ENCODE measurements at regions not wholly inside any gene's neighbourhood (a gene's known extent, or its start where the extent isn't known, plus 50 kb on each side); places are given as distances from the start of the nearest gene placed in this dataset.

- H3K4me2 ChIP-seq (ENCODE audit: low read length) = no peak overlapping the region
- H2AFZ ChIP-seq (ENCODE audit: low read length) = no peak overlapping the region
- no peaks in the 10 kb centered on the region for H4K20me1 ChIP-seq (ENCODE audit: insufficient read depth, low read length)
- POLR2A ChIA-PET = no interaction called here
- no peak overlapping the region for H3K27ac ChIP-seq (ENCODE audit: low read depth, low read length, poor library complexity, severe bottlenecking)
- H3K79me2 ChIP-seq (ENCODE audit: insufficient read depth, low read depth, low read length) = no peaks in the 10 kb centered on the region
- DNase-seq (ENCODE audit: low spot score) = no peak
- H3K4me1 ChIP-seq (ENCODE audit: insufficient read depth, low read length, poor library complexity, severe bottlenecking) = no peaks in the 10 kb centered on the region
- no peaks in the 10 kb centered on the region for H3K9me3 ChIP-seq (ENCODE audit: low read length)
- intact Hi-C loops (cut with micrococcal nuclease; ENCODE audit: unreplicated experiment) = no loop called here
- H3K36me3 ChIP-seq (ENCODE audit: insufficient read depth, low read length) = no peaks in the 10 kb centered on the region
- TF ChIP-seq EZH2phosphoT487 (IDR thresholded peaks at IDR 0.05; ENCODE audit: borderline replicate concordance, low read depth, low read length) = no peak
- TF ChIP-seq, protein P1, sequence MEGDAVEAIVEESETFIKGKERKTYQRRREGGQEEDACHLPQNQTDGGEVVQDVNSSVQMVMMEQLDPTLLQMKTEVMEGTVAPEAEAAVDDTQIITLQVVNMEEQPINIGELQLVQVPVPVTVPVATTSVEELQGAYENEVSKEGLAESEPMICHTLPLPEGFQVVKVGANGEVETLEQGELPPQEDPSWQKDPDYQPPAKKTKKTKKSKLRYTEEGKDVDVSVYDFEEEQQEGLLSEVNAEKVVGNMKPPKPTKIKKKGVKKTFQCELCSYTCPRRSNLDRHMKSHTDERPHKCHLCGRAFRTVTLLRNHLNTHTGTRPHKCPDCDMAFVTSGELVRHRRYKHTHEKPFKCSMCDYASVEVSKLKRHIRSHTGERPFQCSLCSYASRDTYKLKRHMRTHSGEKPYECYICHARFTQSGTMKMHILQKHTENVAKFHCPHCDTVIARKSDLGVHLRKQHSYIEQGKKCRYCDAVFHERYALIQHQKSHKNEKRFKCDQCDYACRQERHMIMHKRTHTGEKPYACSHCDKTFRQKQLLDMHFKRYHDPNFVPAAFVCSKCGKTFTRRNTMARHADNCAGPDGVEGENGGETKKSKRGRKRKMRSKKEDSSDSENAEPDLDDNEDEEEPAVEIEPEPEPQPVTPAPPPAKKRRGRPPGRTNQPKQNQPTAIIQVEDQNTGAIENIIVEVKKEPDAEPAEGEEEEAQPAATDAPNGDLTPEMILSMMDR (conservative IDR thresholded peaks at IDR 0.05; ENCODE audit: low read length) = no peak
- no peak overlapping the region for H3K4me3 ChIP-seq (ENCODE audit: low read depth, low read length, poor library complexity, severe bottlenecking)
- no peaks in the 10 kb centered on the region for H3K9me2 ChIP-seq (ENCODE audit: insufficient read depth, low read length)
- no TSS peak for BruUV-seq (replicated peaks)
- CTCF ChIA-PET (ENCODE audit: unreplicated experiment) = no interaction called here
These were observed 221.7 kb downstream of the C1orf94 start for GRCh38 chr1:34398241-34398915.

GRCh38 chr1:34398916-34399275 lies 222.2 kb downstream of the C1orf94 start:
- no peak for DNase-seq (ENCODE audit: low spot score)
- Histone ChIP-seq H3K79me2 (ENCODE audit: insufficient read depth, low read depth, low read length) (no peaks in the 10 kb centered on the region), H3K9me2 (ENCODE audit: insufficient read depth, low read length) (no peaks in the 10 kb centered on the region), H3K4me1 (ENCODE audit: insufficient read depth, low read length, poor library complexity, severe bottlenecking) (no peaks in the 10 kb centered on the region), H3K27ac (ENCODE audit: low read depth, low read length, poor library complexity, severe bottlenecking) (no peak overlapping the region), H3K4me2 (ENCODE audit: low read length) (no peak overlapping the region), H3K36me3 (ENCODE audit: insufficient read depth, low read length) (no peaks in the 10 kb centered on the region), H2AFZ (ENCODE audit: low read length) (no peak overlapping the region), H3K4me3 (ENCODE audit: low read depth, low read length, poor library complexity, severe bottlenecking) (no peak overlapping the region), H3K9me3 (ENCODE audit: low read length) (no peaks in the 10 kb centered on the region), H4K20me1 (ENCODE audit: insufficient read depth, low read length) (no peaks in the 10 kb centered on the region)
- TF ChIP-seq, protein P1 (conservative IDR thresholded peaks at IDR 0.05; ENCODE audit: low read length) = peak; percentile 42
- no peak for TF ChIP-seq EZH2phosphoT487 (IDR thresholded peaks at IDR 0.05; ENCODE audit: borderline replicate concordance, low read depth, low read length)
- BruUV-seq (replicated peaks) = no TSS peak
- CTCF ChIA-PET (ENCODE audit: unreplicated experiment) = no interaction called here
- intact Hi-C loops (cut with micrococcal nuclease; ENCODE audit: unreplicated experiment) = no loop called here
- POLR2A ChIA-PET = no interaction called here

DNA sequence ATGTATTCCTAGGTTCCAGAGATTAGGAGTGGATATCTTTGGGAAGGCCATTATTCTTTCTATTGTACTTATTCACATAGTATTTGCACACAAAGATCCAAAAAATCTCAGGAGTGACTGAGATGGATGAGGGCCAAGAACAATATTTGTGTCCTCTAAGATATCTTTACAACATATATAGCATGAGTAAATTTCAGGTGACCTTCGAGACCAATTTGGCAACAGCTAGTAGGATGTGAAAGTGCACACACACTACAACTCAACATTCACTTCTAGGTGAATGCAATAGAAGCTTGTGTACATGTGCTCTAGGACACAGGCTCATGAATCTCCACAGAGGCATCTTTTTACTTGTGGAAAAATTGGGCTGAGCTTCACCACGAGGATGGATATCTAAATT lies 224.0 kb downstream of the C1orf94 start:
- TF ChIP-seq EZH2phosphoT487 (IDR thresholded peaks at IDR 0.05; ENCODE audit: borderline replicate concordance, low read depth, low read length) = no peak
- TF ChIP-seq, protein P1 (conservative IDR thresholded peaks at IDR 0.05; ENCODE audit: low read length) = no peak
- Histone ChIP-seq H4K20me1 (ENCODE audit: insufficient read depth, low read length) (no peaks in the 10 kb centered on the region), H3K9me2 (ENCODE audit: insufficient read depth, low read length) (no peaks in the 10 kb centered on the region), H3K4me1 (ENCODE audit: insufficient read depth, low read length, poor library complexity, severe bottlenecking) (no peaks in the 10 kb centered on the region), H3K79me2 (ENCODE audit: insufficient read depth, low read depth, low read length) (no peaks in the 10 kb centered on the region), H3K27ac (ENCODE audit: low read depth, low read length, poor library complexity, severe bottlenecking) (no peak overlapping the region), H3K4me3 (ENCODE audit: low read depth, low read length, poor library complexity, severe bottlenecking) (no peak overlapping the region), H3K36me3 (ENCODE audit: insufficient read depth, low read length) (no peaks in the 10 kb centered on the region), H3K9me3 (ENCODE audit: low read length) (no peaks in the 10 kb centered on the region), H2AFZ (ENCODE audit: low read length) (no peak overlapping the region), H3K4me2 (ENCODE audit: low read length) (no peak overlapping the region)
- DNase-seq (ENCODE audit: low spot score) = no peak
- CTCF ChIA-PET (ENCODE audit: unreplicated experiment) = no interaction called here
- POLR2A ChIA-PET = no interaction called here
- intact Hi-C loops (cut with micrococcal nuclease; ENCODE audit: unreplicated experiment) = no loop called here
- no TSS peak for BruUV-seq (replicated peaks)

All from OCI-LY7 (cell line).